ENCODE measurements at regions not wholly inside any gene's neighbourhood (a gene's known extent, or its start where the extent isn't known, plus 50 kb on each side); places are given as distances from the start of the nearest gene placed in this dataset.

DNA sequence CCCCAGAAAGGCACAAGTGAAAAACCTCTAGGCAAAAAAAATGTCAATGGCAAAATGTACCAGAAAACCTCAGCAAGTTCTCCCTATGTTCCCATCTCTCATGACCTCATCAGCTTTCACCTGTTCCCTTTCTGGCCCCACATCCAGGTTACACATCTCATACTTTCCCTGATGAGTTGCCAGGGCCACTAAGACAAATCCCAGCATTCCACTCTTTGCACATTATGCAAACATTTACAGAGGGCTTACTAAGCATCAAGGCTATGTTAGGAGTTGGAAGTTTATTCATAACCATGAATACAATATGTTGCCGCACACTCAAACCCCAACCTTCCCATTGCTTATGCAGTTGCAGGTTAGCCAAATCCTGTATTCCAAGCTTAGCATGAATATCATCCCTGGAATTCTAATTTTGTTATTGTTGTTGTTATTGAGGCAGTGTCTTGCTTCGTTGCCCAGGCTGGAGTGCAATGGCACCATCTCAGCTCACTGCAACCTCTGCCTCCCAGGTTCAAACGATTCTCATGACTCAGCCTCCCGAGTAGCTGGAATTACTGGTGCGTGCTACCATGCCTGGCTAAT is 129.3 kb upstream of the UBE2E2 start:
- no peak overlapping the region for H3K4me3 ChIP-seq (ENCODE audit: low read depth, low read length)
- TF ChIP-seq, protein P1, sequence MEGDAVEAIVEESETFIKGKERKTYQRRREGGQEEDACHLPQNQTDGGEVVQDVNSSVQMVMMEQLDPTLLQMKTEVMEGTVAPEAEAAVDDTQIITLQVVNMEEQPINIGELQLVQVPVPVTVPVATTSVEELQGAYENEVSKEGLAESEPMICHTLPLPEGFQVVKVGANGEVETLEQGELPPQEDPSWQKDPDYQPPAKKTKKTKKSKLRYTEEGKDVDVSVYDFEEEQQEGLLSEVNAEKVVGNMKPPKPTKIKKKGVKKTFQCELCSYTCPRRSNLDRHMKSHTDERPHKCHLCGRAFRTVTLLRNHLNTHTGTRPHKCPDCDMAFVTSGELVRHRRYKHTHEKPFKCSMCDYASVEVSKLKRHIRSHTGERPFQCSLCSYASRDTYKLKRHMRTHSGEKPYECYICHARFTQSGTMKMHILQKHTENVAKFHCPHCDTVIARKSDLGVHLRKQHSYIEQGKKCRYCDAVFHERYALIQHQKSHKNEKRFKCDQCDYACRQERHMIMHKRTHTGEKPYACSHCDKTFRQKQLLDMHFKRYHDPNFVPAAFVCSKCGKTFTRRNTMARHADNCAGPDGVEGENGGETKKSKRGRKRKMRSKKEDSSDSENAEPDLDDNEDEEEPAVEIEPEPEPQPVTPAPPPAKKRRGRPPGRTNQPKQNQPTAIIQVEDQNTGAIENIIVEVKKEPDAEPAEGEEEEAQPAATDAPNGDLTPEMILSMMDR (IDR thresholded peaks at IDR 0.05; ENCODE audit: control insufficient read depth, extremely low read depth, insufficient read depth), result no peak
- no peak for DNase-seq (ENCODE audit: low read depth)

- no peak for DNase-seq (ENCODE audit: low read depth)
- no peak overlapping the region for H3K4me3 ChIP-seq (ENCODE audit: low read depth, low read length)
- TF ChIP-seq, protein P1 (IDR thresholded peaks at IDR 0.05; ENCODE audit: control insufficient read depth, extremely low read depth, insufficient read depth), result no peak
Measured at GRCh38 chr3:23075496-23075895, 127.6 kb upstream of the UBE2E2 start.

DNA sequence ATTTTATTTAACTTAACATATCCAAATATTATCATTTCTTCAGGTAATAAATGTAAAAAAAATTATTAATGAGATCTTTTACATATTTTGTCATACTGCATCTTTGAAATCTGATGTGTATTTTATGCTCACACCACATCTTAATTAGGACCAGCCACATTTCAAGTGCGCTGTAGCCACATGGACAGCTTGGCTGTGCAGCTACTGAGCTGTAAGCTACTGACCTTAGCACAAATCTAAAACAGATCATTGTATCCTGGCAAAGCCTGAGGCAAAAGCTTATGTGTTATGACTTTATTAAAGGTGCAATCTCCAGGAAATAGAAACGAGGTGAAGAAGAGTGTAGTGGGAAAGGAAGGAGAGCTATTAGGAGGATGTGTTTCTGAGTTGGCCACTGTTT is 126.7 kb upstream of the UBE2E2 start:
- H3K4me3 ChIP-seq (ENCODE audit: low read depth, low read length), result no peak overlapping the region
- TF ChIP-seq, protein P1 (IDR thresholded peaks at IDR 0.05; ENCODE audit: control insufficient read depth, extremely low read depth, insufficient read depth), result no peak
- DNase-seq (ENCODE audit: low read depth), result no peak

DNA sequence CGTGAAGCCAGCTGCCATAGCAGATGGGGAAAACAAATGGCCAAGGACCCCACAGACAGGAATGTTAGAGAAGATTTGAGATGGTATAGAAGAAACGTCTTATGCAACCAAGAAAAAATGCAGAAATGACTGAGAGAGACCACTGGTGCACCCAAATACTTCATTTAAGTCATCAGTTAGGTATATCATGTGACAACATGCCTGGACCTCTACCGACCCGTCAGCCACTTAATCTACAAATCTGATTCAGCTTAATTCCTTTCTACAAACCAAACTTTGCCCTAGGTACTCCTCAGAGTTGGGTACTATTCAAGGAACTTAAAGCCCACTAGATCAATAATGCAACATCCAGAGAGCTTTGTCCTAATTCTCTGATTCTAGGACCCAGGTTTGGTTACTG is 126.0 kb upstream of the UBE2E2 start:
- DNase-seq (ENCODE audit: low read depth), result no peak
- no peak overlapping the region for H3K4me3 ChIP-seq (ENCODE audit: low read depth, low read length)
- TF ChIP-seq, protein P1 (IDR thresholded peaks at IDR 0.05; ENCODE audit: control insufficient read depth, extremely low read depth, insufficient read depth), result no peak

DNA sequence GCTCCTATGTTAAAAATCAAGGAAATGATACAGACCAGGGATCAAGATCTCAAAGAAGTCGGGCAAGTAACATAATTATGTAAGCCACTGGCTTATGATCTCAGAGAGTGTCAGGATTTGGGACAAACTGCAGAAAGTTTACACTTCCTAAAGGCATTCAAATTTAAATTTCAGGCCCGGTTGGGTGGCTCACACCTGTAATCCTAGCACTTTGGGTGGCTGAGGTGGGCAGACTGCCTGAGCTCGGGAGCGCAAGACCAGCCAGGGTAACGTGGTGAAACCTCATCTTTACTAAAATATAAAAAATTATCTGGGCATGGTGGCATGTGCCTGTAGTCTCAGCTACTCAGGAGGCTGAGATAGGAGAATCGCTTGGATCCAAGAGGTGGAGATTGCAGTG is 124.4 kb upstream of the UBE2E2 start:
- TF ChIP-seq, protein P1 (IDR thresholded peaks at IDR 0.05; ENCODE audit: control insufficient read depth, extremely low read depth, insufficient read depth), result no peak
- H3K4me3 ChIP-seq (ENCODE audit: low read depth, low read length), result no peak overlapping the region
- no peak for DNase-seq (ENCODE audit: low read depth)

DNA sequence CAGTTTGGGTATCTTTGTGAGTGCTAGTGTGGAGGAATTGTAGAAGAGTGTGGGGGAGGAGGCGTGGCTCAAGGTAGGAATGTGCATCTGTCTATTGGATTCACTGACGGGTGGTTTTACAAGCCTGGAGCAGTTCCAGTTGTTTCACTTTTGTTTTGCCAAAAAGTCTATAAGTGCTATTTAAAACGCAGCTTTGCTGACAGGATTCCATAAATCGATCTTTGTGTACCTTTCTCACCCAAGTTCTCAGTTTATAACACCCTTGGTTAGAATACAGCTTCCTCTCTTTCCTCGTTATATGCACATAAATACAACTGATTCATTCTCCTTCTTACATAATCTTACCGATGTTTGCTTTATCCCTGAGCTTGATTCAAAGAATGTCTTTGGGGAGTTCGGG is 123.2 kb upstream of the UBE2E2 start:
- H3K4me3 ChIP-seq (ENCODE audit: low read depth, low read length), result no peak overlapping the region
- TF ChIP-seq, protein P1 (IDR thresholded peaks at IDR 0.05; ENCODE audit: control insufficient read depth, extremely low read depth, insufficient read depth), result no peak
- peak; percentile 58 for DNase-seq (ENCODE audit: low read depth)

- DNase-seq (ENCODE audit: low read depth), result no peak
- TF ChIP-seq, protein P1 (IDR thresholded peaks at IDR 0.05; ENCODE audit: control insufficient read depth, extremely low read depth, insufficient read depth), result no peak
Measured at GRCh38 chr3:23083701-23084100, 119.4 kb upstream of the UBE2E2 start.

More at GRCh38 chr3:23083701-23084100, 119.4 kb upstream of the UBE2E2 start:
- no peak overlapping the region for H3K4me3 ChIP-seq (ENCODE audit: low read depth, low read length)

Data from LNCaP clone FGC (cell line).